ENCODE measurements at regions not wholly inside any gene's neighbourhood (a gene's known extent, or its start where the extent isn't known, plus 50 kb on each side); places are given as distances from the start of the nearest gene placed in this dataset.

GRCh38 chr2:18268400-18268799 lies 292.1 kb downstream of the RDH14 start:
- TF ChIP-seq CTCF (conservative IDR thresholded peaks at IDR 0.05) (no peak), EZH2 (IDR thresholded peaks at IDR 0.05; ENCODE audit: low read depth) (no peak)

Data from PC-9 (cell line).